ENCODE measurements at regions not wholly inside any gene's neighbourhood (a gene's known extent, or its start where the extent isn't known, plus 50 kb on each side); places are given as distances from the start of the nearest gene placed in this dataset.

GRCh38 chrX:43510209-43510608, 145.9 kb upstream of the MAOA start:
- Histone ChIP-seq H3K27ac (ENCODE audit: extremely low read depth, low read depth, low read length) (no peak overlapping the region), H3K4me1 (ENCODE audit: control insufficient read depth, insufficient read depth, low read length) (no peaks in the 10 kb centered on the region), H3K4me3 (ENCODE audit: low read depth, low read length) (no peak overlapping the region), H3K9me3 (ENCODE audit: control insufficient read depth, insufficient read depth, low read depth, low read length) (no peaks in the 10 kb centered on the region), H3K36me3 (ENCODE audit: control insufficient read depth in 2 of 2, insufficient read depth in 1 of 2, low read length in 2 of 2) (no peaks in the 10 kb centered on the region)
- TF ChIP-seq ZNF548 (tag by site-specific recombination; IDR thresholded peaks at IDR 0.05): no peak
- no peak for TF ChIP-seq OVOL3 (tag by site-specific recombination; IDR thresholded peaks at IDR 0.05)
- TF ChIP-seq ZNF148 (tag by site-specific recombination; IDR thresholded peaks at IDR 0.05; ENCODE audit: borderline replicate concordance): no peak
- no peak for TF ChIP-seq ZFP3 (tag by site-specific recombination; IDR thresholded peaks at IDR 0.05; ENCODE audit: low read depth)
- no peak for TF ChIP-seq ZNF830 (tag by site-specific recombination; IDR thresholded peaks at IDR 0.05; ENCODE audit: low read depth)
- TF ChIP-seq SP7 (tag by site-specific recombination; IDR thresholded peaks at IDR 0.05): no peak
- TF ChIP-seq SALL2 (tag by site-specific recombination; IDR thresholded peaks at IDR 0.05; ENCODE audit: borderline replicate concordance): no peak
- no peak for TF ChIP-seq TCF7L2 (IDR thresholded peaks at IDR 0.05; ENCODE audit: borderline replicate concordance, low read depth, low read length)
- no peak for TF ChIP-seq ZNF660 (tag by site-specific recombination; IDR thresholded peaks at IDR 0.05)
- TF ChIP-seq, protein P1, sequence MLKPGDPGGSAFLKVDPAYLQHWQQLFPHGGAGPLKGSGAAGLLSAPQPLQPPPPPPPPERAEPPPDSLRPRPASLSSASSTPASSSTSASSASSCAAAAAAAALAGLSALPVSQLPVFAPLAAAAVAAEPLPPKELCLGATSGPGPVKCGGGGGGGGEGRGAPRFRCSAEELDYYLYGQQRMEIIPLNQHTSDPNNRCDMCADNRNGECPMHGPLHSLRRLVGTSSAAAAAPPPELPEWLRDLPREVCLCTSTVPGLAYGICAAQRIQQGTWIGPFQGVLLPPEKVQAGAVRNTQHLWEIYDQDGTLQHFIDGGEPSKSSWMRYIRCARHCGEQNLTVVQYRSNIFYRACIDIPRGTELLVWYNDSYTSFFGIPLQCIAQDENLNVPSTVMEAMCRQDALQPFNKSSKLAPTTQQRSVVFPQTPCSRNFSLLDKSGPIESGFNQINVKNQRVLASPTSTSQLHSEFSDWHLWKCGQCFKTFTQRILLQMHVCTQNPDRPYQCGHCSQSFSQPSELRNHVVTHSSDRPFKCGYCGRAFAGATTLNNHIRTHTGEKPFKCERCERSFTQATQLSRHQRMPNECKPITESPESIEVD (tag by site-specific recombination; IDR thresholded peaks at IDR 0.05): no peak
- TF ChIP-seq EGR2 (tag by site-specific recombination; IDR thresholded peaks at IDR 0.05; ENCODE audit: low read depth): no peak
- TF ChIP-seq IKZF3 (tag by site-specific recombination; IDR thresholded peaks at IDR 0.05): no peak
- no peak for TF ChIP-seq KLF16 (tag by site-specific recombination; IDR thresholded peaks at IDR 0.05)
- TF ChIP-seq ZNF776 (tag by site-specific recombination; IDR thresholded peaks at IDR 0.05; ENCODE audit: borderline replicate concordance): no peak
- TF ChIP-seq ZNF747 (tag by site-specific recombination; IDR thresholded peaks at IDR 0.05): no peak
- no peak for TF ChIP-seq ZBTB48 (tag by site-specific recombination; IDR thresholded peaks at IDR 0.05)
- no peak for TF ChIP-seq REST (tag by site-specific recombination; IDR thresholded peaks at IDR 0.05)
- ChIA-PET CTCF (interaction anchor here (0.6 to 0.8 kb wide), 2 partner anchors 10 to 227 kb away, joined by 3 read pairs; no protein-coding TSS in a partner anchor), POLR2A (no interaction called here)

DNA sequence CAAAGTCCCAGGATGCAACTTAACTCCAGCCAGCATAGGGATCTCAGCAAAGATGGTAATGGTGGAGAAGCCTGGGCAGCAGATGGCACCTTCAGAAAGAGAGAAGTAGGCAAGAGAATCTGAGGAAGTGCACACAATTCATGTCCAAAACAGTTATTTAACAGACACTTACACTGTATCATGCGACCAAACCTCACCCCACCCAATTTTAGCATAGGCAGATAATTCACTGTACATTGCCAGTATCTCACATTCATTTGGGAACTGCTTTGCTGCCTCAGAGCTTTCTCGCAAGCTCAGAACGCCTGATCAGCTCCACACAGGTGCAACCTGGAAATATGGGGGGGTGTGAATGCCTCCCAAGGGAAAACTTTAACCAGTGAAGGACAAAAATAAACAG, 143.0 kb upstream of the MAOA start:
- H3K4me1 ChIP-seq (ENCODE audit: control insufficient read depth, insufficient read depth, low read length): no peaks in the 10 kb centered on the region

More for the DNA sequence above, 143.0 kb upstream of the MAOA start:
- H3K27ac ChIP-seq (ENCODE audit: extremely low read depth, low read depth, low read length): no peak overlapping the region
- no peaks in the 10 kb centered on the region for H3K36me3 ChIP-seq (ENCODE audit: control insufficient read depth in 2 of 2, insufficient read depth in 1 of 2, low read length in 2 of 2)
- H3K9me3 ChIP-seq (ENCODE audit: control insufficient read depth, insufficient read depth, low read depth, low read length): no peaks in the 10 kb centered on the region
- CTCF ChIA-PET: interaction anchor here (0.7 kb wide), 1 partner anchor 41 kb away, joined by 3 read pairs; no protein-coding TSS in a partner anchor
- H3K4me3 ChIP-seq (ENCODE audit: low read depth, low read length): no peak overlapping the region
- POLR2A ChIA-PET: no interaction called here
- TF ChIP-seq ZNF529 (tag by site-specific recombination; IDR thresholded peaks at IDR 0.05; ENCODE audit: insufficient replicate concordance): no peak
